ENCODE measurements at regions not wholly inside any gene's neighbourhood (a gene's known extent, or its start where the extent isn't known, plus 50 kb on each side); places are given as distances from the start of the nearest gene placed in this dataset.

DNA sequence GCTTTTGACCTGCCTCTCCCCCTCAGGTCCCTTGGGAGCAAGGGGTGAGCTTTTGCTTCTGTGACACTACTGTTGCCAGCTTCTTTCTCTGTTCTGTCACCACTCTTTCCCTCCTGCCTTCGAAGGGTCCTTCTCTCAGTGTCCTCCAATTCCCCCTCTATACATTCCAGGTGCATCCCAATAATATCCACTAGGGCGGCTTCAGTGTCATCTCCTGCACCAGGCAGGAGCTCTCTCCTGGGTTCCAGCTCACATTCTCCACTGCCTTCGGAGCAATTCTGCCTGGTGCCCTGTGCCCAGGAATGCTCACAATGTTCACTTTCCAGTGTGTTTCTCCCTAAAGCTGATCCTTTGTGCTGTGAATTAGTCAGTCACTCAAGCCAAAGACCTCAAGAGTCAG, 83.9 kb upstream of the CXCL14 start:
- TF ChIP-seq YY1 (IDR thresholded peaks at IDR 0.05; ENCODE audit: low read depth) = no peak
- no peak for TF ChIP-seq TEAD4 (IDR thresholded peaks at IDR 0.05)
- no peak for TF ChIP-seq FOXM1 (IDR thresholded peaks at IDR 0.05; ENCODE audit: borderline replicate concordance, low read depth)
- no peak for TF ChIP-seq EP300 (IDR thresholded peaks at IDR 0.05; ENCODE audit: borderline replicate concordance)
- TF ChIP-seq ZBTB7A (IDR thresholded peaks at IDR 0.05; ENCODE audit: low read depth) = no peak
- TF ChIP-seq RAD21 (IDR thresholded peaks at IDR 0.05; ENCODE audit: low read depth) = no peak
- no peak for TF ChIP-seq NFIC (IDR thresholded peaks at IDR 0.05)
- no peak for TF ChIP-seq TAF1 (IDR thresholded peaks at IDR 0.05; ENCODE audit: low read depth)

DNA sequence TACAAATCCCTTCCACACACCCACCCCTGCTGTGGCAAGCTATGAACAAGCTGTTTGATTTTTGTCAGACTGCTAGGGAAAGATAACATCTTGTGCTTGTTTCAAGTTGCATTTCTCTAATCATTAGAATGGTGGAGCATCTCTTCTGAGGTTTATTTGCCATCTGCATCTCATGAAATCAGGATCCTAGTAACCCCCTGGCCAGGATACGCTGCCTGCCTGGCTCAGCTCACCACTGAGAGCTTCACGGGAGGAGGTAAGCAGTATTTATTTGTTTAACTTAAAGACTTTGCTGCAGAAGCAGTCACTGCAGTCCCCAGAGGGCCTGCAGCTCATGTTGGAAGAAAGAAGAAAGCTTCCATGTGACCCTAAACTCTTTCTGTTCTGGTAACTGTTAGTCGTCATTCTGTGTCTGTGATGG, 83.3 kb upstream of the CXCL14 start:
- TF ChIP-seq ZBTB7A (IDR thresholded peaks at IDR 0.05; ENCODE audit: low read depth) = no peak
- no peak for TF ChIP-seq NFIC (IDR thresholded peaks at IDR 0.05)
- TF ChIP-seq FOXM1 (IDR thresholded peaks at IDR 0.05; ENCODE audit: borderline replicate concordance, low read depth) = no peak
- TF ChIP-seq CEBPB (IDR thresholded peaks at IDR 0.05) = no peak
- TF ChIP-seq TCF12 (IDR thresholded peaks at IDR 0.05; ENCODE audit: low read depth) = no peak
- TF ChIP-seq, protein P1, sequence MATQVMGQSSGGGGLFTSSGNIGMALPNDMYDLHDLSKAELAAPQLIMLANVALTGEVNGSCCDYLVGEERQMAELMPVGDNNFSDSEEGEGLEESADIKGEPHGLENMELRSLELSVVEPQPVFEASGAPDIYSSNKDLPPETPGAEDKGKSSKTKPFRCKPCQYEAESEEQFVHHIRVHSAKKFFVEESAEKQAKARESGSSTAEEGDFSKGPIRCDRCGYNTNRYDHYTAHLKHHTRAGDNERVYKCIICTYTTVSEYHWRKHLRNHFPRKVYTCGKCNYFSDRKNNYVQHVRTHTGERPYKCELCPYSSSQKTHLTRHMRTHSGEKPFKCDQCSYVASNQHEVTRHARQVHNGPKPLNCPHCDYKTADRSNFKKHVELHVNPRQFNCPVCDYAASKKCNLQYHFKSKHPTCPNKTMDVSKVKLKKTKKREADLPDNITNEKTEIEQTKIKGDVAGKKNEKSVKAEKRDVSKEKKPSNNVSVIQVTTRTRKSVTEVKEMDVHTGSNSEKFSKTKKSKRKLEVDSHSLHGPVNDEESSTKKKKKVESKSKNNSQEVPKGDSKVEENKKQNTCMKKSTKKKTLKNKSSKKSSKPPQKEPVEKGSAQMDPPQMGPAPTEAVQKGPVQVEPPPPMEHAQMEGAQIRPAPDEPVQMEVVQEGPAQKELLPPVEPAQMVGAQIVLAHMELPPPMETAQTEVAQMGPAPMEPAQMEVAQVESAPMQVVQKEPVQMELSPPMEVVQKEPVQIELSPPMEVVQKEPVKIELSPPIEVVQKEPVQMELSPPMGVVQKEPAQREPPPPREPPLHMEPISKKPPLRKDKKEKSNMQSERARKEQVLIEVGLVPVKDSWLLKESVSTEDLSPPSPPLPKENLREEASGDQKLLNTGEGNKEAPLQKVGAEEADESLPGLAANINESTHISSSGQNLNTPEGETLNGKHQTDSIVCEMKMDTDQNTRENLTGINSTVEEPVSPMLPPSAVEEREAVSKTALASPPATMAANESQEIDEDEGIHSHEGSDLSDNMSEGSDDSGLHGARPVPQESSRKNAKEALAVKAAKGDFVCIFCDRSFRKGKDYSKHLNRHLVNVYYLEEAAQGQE (IDR thresholded peaks at IDR 0.05; ENCODE audit: low read depth) = no peak
- no peak for TF ChIP-seq EP300 (IDR thresholded peaks at IDR 0.05; ENCODE audit: borderline replicate concordance)
- no peak for TF ChIP-seq TEAD4 (IDR thresholded peaks at IDR 0.05)
- TF ChIP-seq, protein P2, sequence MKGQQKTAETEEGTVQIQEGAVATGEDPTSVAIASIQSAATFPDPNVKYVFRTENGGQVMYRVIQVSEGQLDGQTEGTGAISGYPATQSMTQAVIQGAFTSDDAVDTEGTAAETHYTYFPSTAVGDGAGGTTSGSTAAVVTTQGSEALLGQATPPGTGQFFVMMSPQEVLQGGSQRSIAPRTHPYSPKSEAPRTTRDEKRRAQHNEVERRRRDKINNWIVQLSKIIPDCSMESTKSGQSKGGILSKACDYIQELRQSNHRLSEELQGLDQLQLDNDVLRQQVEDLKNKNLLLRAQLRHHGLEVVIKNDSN (IDR thresholded peaks at IDR 0.05) = no peak
- no peak for TF ChIP-seq CREB1 (IDR thresholded peaks at IDR 0.05; ENCODE audit: low read depth)
- TF ChIP-seq MAX (IDR thresholded peaks at IDR 0.05) = no peak
- TF ChIP-seq YY1 (IDR thresholded peaks at IDR 0.05; ENCODE audit: low read depth) = no peak
- no peak for TF ChIP-seq TAF1 (IDR thresholded peaks at IDR 0.05; ENCODE audit: low read depth)
- no peak for TF ChIP-seq RAD21 (IDR thresholded peaks at IDR 0.05; ENCODE audit: low read depth)
- no peak for TF ChIP-seq EGR1 (IDR thresholded peaks at IDR 0.05)

- TF ChIP-seq TAF1 (IDR thresholded peaks at IDR 0.05; ENCODE audit: low read depth) (no peak), NFIC (IDR thresholded peaks at IDR 0.05) (peak; percentile 68), EP300 (IDR thresholded peaks at IDR 0.05; ENCODE audit: borderline replicate concordance) (no peak), TCF12 (IDR thresholded peaks at IDR 0.05; ENCODE audit: low read depth) (no peak), FOXM1 (IDR thresholded peaks at IDR 0.05; ENCODE audit: borderline replicate concordance, low read depth) (no peak), CREB1 (IDR thresholded peaks at IDR 0.05; ENCODE audit: low read depth) (no peak)
These were observed 82.2 kb upstream of the CXCL14 start for GRCh38 chr5:135660826-135661575.

DNA sequence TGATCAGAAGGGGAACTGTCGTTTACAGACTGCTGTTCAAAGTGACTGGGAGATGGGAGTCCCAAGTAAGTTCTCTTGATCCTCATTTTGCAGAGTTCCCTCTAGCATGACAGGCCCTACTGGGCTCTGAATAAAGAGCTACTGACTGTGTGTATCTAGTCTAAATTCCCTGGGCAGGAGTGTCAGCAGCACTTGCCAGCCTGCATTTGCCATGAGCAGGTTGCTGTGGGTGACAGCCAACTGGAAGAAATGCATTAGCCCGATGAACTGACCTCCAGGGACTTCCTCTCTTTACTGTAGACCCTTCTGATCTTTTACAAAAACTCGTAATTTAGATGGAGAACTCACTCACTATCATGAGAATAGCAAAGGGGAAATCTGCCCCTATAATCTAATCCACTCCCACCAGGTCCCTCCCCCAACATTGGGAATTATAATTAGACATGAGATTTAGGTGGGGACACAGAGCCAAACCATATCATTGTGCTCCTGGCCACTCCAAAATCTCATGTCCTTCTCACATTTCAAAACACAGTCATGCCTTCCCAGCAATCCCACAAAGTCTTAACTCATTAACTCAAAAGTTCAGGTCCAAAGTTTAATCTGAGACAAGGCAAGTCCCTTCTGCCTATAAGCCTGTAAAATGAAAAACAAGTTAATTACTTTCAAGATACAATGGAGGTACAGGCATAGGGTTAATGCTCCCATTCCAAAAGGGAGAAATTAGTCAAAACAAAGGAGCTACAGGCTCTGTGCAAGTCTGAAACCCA, 78.9 kb upstream of the CXCL14 start:
- TF ChIP-seq TAF1 (IDR thresholded peaks at IDR 0.05; ENCODE audit: low read depth) (no peak), CREB1 (IDR thresholded peaks at IDR 0.05; ENCODE audit: low read depth) (no peak), CEBPB (IDR thresholded peaks at IDR 0.05) (no peak), MAX (IDR thresholded peaks at IDR 0.05) (no peak), EP300 (IDR thresholded peaks at IDR 0.05; ENCODE audit: borderline replicate concordance) (no peak), EGR1 (IDR thresholded peaks at IDR 0.05) (no peak), NFIC (IDR thresholded peaks at IDR 0.05) (no peak), RAD21 (IDR thresholded peaks at IDR 0.05; ENCODE audit: low read depth) (no peak), FOXM1 (IDR thresholded peaks at IDR 0.05; ENCODE audit: borderline replicate concordance, low read depth) (no peak), ZBTB7A (IDR thresholded peaks at IDR 0.05; ENCODE audit: low read depth) (no peak)
- TF ChIP-seq, protein P1 (IDR thresholded peaks at IDR 0.05; ENCODE audit: low read depth) = no peak
- TF ChIP-seq, protein P2 (IDR thresholded peaks at IDR 0.05) = no peak

- TF ChIP-seq CEBPB (IDR thresholded peaks at IDR 0.05) (no peak), RAD21 (IDR thresholded peaks at IDR 0.05; ENCODE audit: low read depth) (no peak), MAX (IDR thresholded peaks at IDR 0.05) (no peak), NFIC (IDR thresholded peaks at IDR 0.05) (no peak), TEAD4 (IDR thresholded peaks at IDR 0.05) (no peak), TAF1 (IDR thresholded peaks at IDR 0.05; ENCODE audit: low read depth) (no peak), FOXM1 (IDR thresholded peaks at IDR 0.05; ENCODE audit: borderline replicate concordance, low read depth) (no peak)
- TF ChIP-seq, protein P1 (IDR thresholded peaks at IDR 0.05; ENCODE audit: low read depth) = no peak
- TF ChIP-seq, protein P2 (IDR thresholded peaks at IDR 0.05) = no peak
These were observed 76.7 kb upstream of the CXCL14 start for GRCh38 chr5:135655468-135655815.

All from Ishikawa (cell line).